22Rv1 (cell line): ENCODE measurements at regions not wholly inside any gene's neighbourhood (a gene's known extent, or its start where the extent isn't known, plus 50 kb on each side); places are given as distances from the start of the nearest gene placed in this dataset.

Experiments
- H3K27ac ChIP-seq: fragments of 450-650 bp; 2 replicates; pipeline ENCODE4 v1.5.1; 2017
- ZFX ChIP-seq: fragments of 450-650 bp; IDR thresholded peaks from 2 replicates; pipeline ENCODE4 v1.6.1; 2017; ENCODE audit warnings: antibody characterized with exemption, borderline replicate concordance
- TF ChIP-seq, protein P1 (sequence below): fragments of 450-650 bp; IDR thresholded peaks from 2 replicates; pipeline ENCODE4 v1.5.1; 2017; ENCODE audit warnings: mild to moderate bottlenecking

DNA sequence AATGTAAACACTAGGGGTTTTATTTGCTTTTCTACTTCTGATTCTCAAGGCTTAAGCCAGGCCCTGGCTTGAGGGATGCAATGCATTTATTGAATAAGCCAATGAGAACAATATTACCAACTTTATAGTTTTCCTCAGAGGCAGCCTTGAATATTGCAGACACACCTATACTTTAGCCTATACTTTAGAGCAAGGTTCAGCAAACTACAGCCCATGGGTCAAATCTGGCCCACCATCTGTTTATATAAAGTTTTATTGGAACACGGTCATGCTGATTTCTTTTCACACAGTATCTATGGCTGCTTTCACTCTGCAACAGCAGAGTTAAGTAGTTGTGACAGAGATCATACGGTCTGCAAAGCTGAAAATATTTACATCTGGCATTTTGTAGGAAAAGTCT, 50.3 kb upstream of the E2F8 start:
- no peak overlapping the region for H3K27ac ChIP-seq
- TF ChIP-seq ZFX, result no peak
- TF ChIP-seq, protein P1, sequence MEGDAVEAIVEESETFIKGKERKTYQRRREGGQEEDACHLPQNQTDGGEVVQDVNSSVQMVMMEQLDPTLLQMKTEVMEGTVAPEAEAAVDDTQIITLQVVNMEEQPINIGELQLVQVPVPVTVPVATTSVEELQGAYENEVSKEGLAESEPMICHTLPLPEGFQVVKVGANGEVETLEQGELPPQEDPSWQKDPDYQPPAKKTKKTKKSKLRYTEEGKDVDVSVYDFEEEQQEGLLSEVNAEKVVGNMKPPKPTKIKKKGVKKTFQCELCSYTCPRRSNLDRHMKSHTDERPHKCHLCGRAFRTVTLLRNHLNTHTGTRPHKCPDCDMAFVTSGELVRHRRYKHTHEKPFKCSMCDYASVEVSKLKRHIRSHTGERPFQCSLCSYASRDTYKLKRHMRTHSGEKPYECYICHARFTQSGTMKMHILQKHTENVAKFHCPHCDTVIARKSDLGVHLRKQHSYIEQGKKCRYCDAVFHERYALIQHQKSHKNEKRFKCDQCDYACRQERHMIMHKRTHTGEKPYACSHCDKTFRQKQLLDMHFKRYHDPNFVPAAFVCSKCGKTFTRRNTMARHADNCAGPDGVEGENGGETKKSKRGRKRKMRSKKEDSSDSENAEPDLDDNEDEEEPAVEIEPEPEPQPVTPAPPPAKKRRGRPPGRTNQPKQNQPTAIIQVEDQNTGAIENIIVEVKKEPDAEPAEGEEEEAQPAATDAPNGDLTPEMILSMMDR, result no peak
